Skeletal muscle tissue (tissue), 3 donors: ENCODE measurements at regions not wholly inside any gene's neighbourhood (a gene's known extent, or its start where the extent isn't known, plus 50 kb on each side); places are given as distances from the start of the nearest gene placed in this dataset.

Experiments
- H3K27ac ChIP-seq: one replicate; pipeline ENCODE4 v1.7.0; 2013; ENCODE audit warnings: mild to moderate bottlenecking, low read depth, low read length, inconsistent platforms
- H3K27me3 ChIP-seq, 3 donors: one replicate each; pipeline ENCODE4 v1.7.0; 2013; ENCODE audit warnings: low read length in 3 of 3; ENCODE audit not compliant: control insufficient read depth in 3 of 3, insufficient read depth in 3 of 3
- H3K36me3 ChIP-seq, 3 donors: one replicate each; pipeline ENCODE4 v1.7.0; 2013; ENCODE audit warnings: low read length in 3 of 3; ENCODE audit not compliant: control insufficient read depth in 3 of 3, insufficient read depth in 3 of 3
- H3K4me1 ChIP-seq, 3 donors: one replicate each; pipeline ENCODE4 v1.7.0; 2013; ENCODE audit warnings: low read length in 3 of 3, mild to moderate bottlenecking in 3 of 3; ENCODE audit not compliant: control insufficient read depth in 3 of 3, insufficient read depth in 3 of 3
- H3K4me3 ChIP-seq, 3 donors: one replicate each; pipeline ENCODE4 v1.7.0; 2013; ENCODE audit warnings: low read length in 3 of 3
- H3K9ac ChIP-seq, 3 donors: one replicate each; pipeline ENCODE4 v1.7.0; 2013; ENCODE audit warnings: low read length in 3 of 3, mild to moderate bottlenecking in 3 of 3, moderate library complexity in 2 of 3, low read depth in 1 of 3
- H3K9me3 ChIP-seq, 3 donors: one replicate each; pipeline ENCODE4 v1.7.0; 2013; ENCODE audit warnings: low read length in 3 of 3; ENCODE audit not compliant: control insufficient read depth in 3 of 3
- donor health status: Osteomylitis.

DNA sequence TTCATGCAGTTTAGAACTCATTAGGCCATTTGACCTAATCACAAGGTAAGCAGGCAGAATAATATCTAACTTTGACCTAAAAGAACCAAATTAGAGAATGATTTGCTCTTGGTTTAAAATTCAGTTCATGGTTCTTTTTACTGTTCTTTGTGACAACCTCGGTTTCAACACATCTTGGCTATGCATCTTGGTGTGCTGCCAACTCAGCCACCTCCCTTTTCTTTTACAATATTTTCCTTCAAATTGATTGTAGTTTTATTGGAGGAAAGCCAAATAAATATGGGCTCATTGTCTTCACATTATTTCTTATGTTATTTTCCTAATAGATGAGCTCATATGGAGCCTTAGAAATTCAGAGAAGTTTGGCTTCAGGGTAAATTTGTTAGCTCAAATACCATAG, 338.3 kb downstream of the SIPA1L2 start:
- H3K9me3 ChIP-seq = no peaks in the 10 kb centered on the region
- H3K9ac ChIP-seq = no peak overlapping the region
- peaks cover 0 to 3% (median 2%) of the 10 kb centered on the region in 3 donors for H3K4me1 ChIP-seq
- H3K27ac ChIP-seq = no peak overlapping the region
- H3K4me3 ChIP-seq = no peak overlapping the region
- no peaks in the 10 kb centered on the region for H3K36me3 ChIP-seq
- no peaks in the 10 kb centered on the region for H3K27me3 ChIP-seq

GRCh38 chr1:232291261-232291660, 338.7 kb downstream of the SIPA1L2 start:
- no peak overlapping the region for H3K4me3 ChIP-seq
- no peak overlapping the region for H3K9ac ChIP-seq
- H3K27me3 ChIP-seq = no peaks in the 10 kb centered on the region
- H3K36me3 ChIP-seq = no peaks in the 10 kb centered on the region
- no peak overlapping the region for H3K27ac ChIP-seq
- peaks cover 0 to 3% (median 2%) of the 10 kb centered on the region in 3 donors for H3K4me1 ChIP-seq
- H3K9me3 ChIP-seq = no peaks in the 10 kb centered on the region

- Histone ChIP-seq H3K4me3 (no peak overlapping the region), H3K27ac (no peak overlapping the region), H3K36me3 (no peaks in the 10 kb centered on the region), H3K4me1 (peaks cover 0 to 3% (median 2%) of the 10 kb centered on the region in 3 donors), H3K9ac (no peak overlapping the region), H3K27me3 (no peaks in the 10 kb centered on the region), H3K9me3 (no peaks in the 10 kb centered on the region)
Measured at GRCh38 chr1:232290570-232290969, 339.4 kb downstream of the SIPA1L2 start.

DNA sequence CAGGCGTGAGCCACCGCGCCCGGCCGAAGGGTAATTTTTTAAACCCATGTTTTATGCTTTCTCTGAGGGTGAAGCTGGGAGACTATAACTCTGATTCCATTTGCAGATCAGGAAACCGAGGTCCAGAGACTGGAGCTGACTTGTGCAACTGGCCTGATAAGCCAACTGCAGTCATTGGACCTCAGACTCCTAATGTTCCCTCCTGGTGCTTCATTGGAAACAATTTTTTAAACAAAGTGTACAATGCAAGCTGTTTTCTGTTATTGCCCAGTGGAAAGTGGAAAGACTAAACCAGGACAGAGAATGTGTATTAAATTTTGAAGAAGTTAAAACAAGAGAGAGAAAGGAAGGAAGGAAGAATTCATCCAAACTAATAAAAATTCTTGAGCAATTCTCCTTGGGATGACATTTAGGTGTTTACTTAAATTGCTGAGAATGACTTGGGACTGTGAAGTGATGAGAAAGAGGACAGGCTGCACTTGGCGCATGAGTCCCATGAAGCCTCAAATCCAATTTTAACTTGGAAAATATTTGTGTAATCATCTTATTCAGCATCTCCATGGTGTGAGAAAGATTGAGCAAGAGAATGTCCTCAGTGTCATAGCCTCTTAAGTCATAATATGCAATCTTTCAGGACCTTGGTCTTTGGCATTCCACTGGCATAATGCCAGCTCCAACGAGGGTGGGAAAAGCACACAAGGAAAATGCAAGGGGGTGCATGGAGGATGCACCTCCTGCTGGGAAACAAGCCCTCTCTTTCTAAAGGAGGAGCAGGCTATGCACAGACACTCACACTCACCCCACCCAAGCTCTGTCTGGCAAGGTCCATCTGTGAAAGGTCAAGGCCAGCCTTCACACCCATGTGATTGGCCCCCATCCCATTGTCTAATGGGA, 342.0 kb downstream of the SIPA1L2 start:
- Histone ChIP-seq H3K27ac (no peak overlapping the region), H3K9me3 (no peaks in the 10 kb centered on the region), H3K27me3 (no peaks in the 10 kb centered on the region), H3K4me3 (no peak overlapping the region), H3K4me1 (peaks cover 0 to 3% (median 2%) of the 10 kb centered on the region in 3 donors), H3K9ac (no peak overlapping the region), H3K36me3 (no peaks in the 10 kb centered on the region)

GRCh38 chr1:232285138-232285537, 344.8 kb downstream of the SIPA1L2 start:
- Histone ChIP-seq H3K27me3 (no peaks in the 10 kb centered on the region), H3K36me3 (no peaks in the 10 kb centered on the region), H3K9me3 (no peaks in the 10 kb centered on the region), H3K9ac (no peak overlapping the region), H3K27ac (no peak overlapping the region), H3K4me3 (no peak overlapping the region), H3K4me1 (peaks cover 0 to 3% (median 2%) of the 10 kb centered on the region in 3 donors)

DNA sequence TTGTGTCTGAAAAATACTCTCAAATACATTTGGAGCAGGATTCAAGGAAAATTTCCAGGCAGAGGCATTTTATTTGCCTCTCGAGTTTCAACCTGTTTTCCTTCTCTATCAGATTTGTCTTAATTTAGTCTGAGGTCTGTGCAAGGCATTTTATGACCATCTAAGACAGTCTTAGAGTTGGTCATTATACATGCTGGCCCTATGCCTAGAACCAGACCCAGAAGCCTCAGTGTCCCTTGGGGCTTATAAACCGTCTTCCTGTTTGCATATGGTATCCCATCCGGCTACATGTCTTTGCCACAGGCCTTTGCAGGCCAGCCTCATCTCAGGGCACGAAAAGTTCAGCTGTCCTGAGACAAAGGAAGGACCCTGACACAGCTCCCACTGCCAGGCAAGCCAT, 346.1 kb downstream of the SIPA1L2 start:
- Histone ChIP-seq H3K36me3 (no peaks in the 10 kb centered on the region), H3K9ac (no peak overlapping the region), H3K4me3 (no peak overlapping the region)

DNA sequence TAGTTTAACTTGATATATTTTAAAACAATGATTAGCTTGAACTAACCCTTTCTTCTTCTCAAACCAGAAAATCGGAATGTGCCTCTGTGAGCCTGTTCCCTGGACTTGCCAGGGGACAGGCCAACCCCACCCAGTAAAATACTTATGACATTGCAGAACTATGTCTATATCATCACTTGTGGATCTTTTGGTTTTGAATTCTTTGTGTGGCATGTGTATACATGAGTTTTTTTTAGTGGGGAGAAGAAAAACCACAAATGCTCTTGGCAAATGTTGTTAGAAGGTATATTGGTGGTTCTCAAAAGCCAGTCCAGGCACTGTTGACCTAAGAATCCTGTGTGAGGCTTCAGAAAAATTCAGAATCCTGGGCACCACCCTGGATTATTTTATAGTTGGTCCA, 347.4 kb downstream of the SIPA1L2 start:
- Histone ChIP-seq H3K4me1 (peaks cover 0 to under 1% (median 0%) of the 10 kb centered on the region in 3 donors), H3K36me3 (no peaks in the 10 kb centered on the region), H3K27ac (no peak overlapping the region), H3K27me3 (peaks cover 0 to 3% (median 0%) of the 10 kb centered on the region in 3 donors), H3K4me3 (no peak overlapping the region), H3K9ac (no peak overlapping the region), H3K9me3 (no peaks in the 10 kb centered on the region)

More for the DNA sequence above, 346.1 kb downstream of the SIPA1L2 start:
- H3K27me3 ChIP-seq = peaks cover 0 to under 1% (median 0%) of the 10 kb centered on the region in 3 donors
- no peak overlapping the region for H3K27ac ChIP-seq
- H3K4me1 ChIP-seq = peaks cover 0 to 3% (median 2%) of the 10 kb centered on the region in 3 donors
- H3K9me3 ChIP-seq = no peaks in the 10 kb centered on the region

DNA sequence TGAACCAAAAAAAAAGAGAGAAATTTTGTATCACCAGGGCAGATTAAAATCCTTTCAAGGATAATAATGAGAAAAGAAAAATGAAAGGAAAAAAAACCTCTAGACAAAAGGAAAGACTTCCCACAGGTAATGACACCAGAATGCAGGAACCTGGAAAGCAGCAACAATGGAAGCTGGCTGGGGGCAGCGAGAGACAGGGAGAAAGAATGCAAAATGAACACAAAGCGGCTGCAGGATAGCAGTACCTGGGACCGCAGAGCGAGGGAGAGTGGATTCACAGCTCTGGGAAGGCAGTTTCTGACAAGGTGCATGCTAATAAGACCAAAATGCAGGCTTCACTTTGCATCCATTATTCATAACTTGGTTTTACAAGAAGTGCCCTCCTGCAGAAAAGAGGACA, 349.0 kb downstream of the SIPA1L2 start:
- Histone ChIP-seq H3K27ac (no peak overlapping the region), H3K9me3 (no peaks in the 10 kb centered on the region), H3K36me3 (no peaks in the 10 kb centered on the region), H3K4me1 (no peaks in the 10 kb centered on the region), H3K4me3 (no peak overlapping the region), H3K27me3 (peaks cover 0 to 3% (median 0%) of the 10 kb centered on the region in 3 donors), H3K9ac (no peak overlapping the region)

DNA sequence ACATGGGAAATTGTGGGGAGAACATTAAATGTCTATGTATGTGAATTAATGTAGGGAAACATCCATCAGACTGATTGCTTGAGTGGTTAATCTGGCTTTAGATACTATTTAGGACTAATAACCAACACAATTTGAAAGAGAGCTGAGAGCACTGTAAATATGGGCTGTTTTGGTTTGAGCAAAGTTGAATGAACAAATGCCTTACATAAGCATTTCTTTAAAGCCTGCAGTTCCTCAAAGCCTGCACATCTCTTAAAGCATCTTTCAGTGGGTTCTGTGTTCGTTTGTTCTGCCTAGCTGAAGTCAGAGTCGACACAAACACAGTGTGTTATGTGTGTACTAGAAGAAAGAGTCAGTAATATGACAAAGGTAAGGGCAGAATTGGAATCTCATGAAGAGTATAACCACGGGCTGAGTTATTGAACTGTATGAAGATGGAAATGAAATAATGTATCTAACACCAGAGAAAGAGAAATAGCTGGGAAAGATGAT, 350.0 kb downstream of the SIPA1L2 start:
- no peak overlapping the region for H3K4me3 ChIP-seq

GRCh38 chr1:232278925-232279324, 351.0 kb downstream of the SIPA1L2 start:
- no peaks in the 10 kb centered on the region for H3K9me3 ChIP-seq
- no peaks in the 10 kb centered on the region for H3K4me1 ChIP-seq
- no peak overlapping the region for H3K9ac ChIP-seq
- no peaks in the 10 kb centered on the region for H3K36me3 ChIP-seq
- H3K4me3 ChIP-seq = no peak overlapping the region
- H3K27me3 ChIP-seq = peaks cover 0 to 3% (median 0%) of the 10 kb centered on the region in 3 donors
- H3K27ac ChIP-seq = no peak overlapping the region

More for the DNA sequence above, 350.0 kb downstream of the SIPA1L2 start:
- Histone ChIP-seq H3K9ac (no peak overlapping the region), H3K27me3 (peaks cover 0 to 3% (median 0%) of the 10 kb centered on the region in 3 donors), H3K4me1 (no peaks in the 10 kb centered on the region), H3K36me3 (no peaks in the 10 kb centered on the region), H3K27ac (no peak overlapping the region), H3K9me3 (no peaks in the 10 kb centered on the region)
